BE2C (cell line): ENCODE measurements at regions not wholly inside any gene's neighbourhood (a gene's known extent, or its start where the extent isn't known, plus 50 kb on each side); places are given as distances from the start of the nearest gene placed in this dataset.
"Not testable (repeated sequence)": the region's sequence is repeated elsewhere in the genome, so short reads cannot be mapped to it uniquely, and the experiment has no call there.

ENCODE experiments used
- DNase-seq: peaks from one replicate; pipeline ENCODE4 v3.0.0-alpha.2; 2020
- H3K27me3 ChIP-seq: fragments of 250-450 bp; sonication (Bioruptor Pico); 2 replicates; pipeline ENCODE4 v1.5.1; 2020; ENCODE audit warnings: mild to moderate bottlenecking
- H3K36me3 ChIP-seq: fragments of 250-450 bp; sonication (Bioruptor Pico); 2 replicates; pipeline ENCODE4 v1.5.1; 2020; ENCODE audit warnings: mild to moderate bottlenecking
- H3K4me1 ChIP-seq: fragments of 250-450 bp; sonication (Bioruptor Pico); 2 replicates; pipeline ENCODE4 v1.5.1; 2020
- H3K4me3 ChIP-seq: 2 replicates; pipeline ENCODE4 v1.5.1; 2011; ENCODE audit warnings: low read depth, low read length
- H3K9me3 ChIP-seq: fragments of 250-450 bp; sonication (Bioruptor Pico); 2 replicates; pipeline ENCODE4 v1.5.1; 2020
- CTCF ChIP-seq: IDR thresholded peaks from 2 replicates; pipeline ENCODE4 v1.5.1; 2012; ENCODE audit warnings: mild to moderate bottlenecking, low read depth, low read length

- TF ChIP-seq CTCF, result no peak
- H3K4me1 ChIP-seq, result no peaks in the 10 kb centered on the region
- H3K9me3 ChIP-seq, result no peaks in the 10 kb centered on the region
- no peak for DNase-seq
- no peak overlapping the region for H3K4me3 ChIP-seq
- H3K36me3 ChIP-seq, result no peaks in the 10 kb centered on the region
- no peaks in the 10 kb centered on the region for H3K27me3 ChIP-seq
Measured at GRCh38 chr13:22929381-22930126, 251.2 kb upstream of the SGCG start.

- Histone ChIP-seq H3K4me1 (no peaks in the 10 kb centered on the region), H3K27me3 (no peaks in the 10 kb centered on the region), H3K4me3 (no peak overlapping the region), H3K36me3 (no peaks in the 10 kb centered on the region), H3K9me3 (no peaks in the 10 kb centered on the region)
- no peak for DNase-seq
- no peak for TF ChIP-seq CTCF
Measured at GRCh38 chr13:22931576-22931975, 249.2 kb upstream of the SGCG start.

GRCh38 chr13:22932632-22933412, 248.0 kb upstream of the SGCG start:
- not testable (repeated sequence) for H3K27me3 ChIP-seq, H3K4me3 ChIP-seq, DNase-seq, H3K9me3 ChIP-seq, H3K4me1 ChIP-seq, H3K36me3 ChIP-seq

GRCh38 chr13:22933571-22934181, 247.1 kb upstream of the SGCG start:
- H3K27me3 ChIP-seq, result no peaks in the 10 kb centered on the region
- no peaks in the 10 kb centered on the region for H3K36me3 ChIP-seq
- H3K4me3 ChIP-seq, result no peak overlapping the region
- H3K9me3 ChIP-seq, result no peaks in the 10 kb centered on the region
- DNase-seq, result no peak
- no peaks in the 10 kb centered on the region for H3K4me1 ChIP-seq
- no peak for TF ChIP-seq CTCF

- no peaks in the 10 kb centered on the region for H3K4me1 ChIP-seq
- no peaks in the 10 kb centered on the region for H3K27me3 ChIP-seq
- no peak for DNase-seq
- no peak overlapping the region for H3K4me3 ChIP-seq
- no peak for TF ChIP-seq CTCF
- H3K9me3 ChIP-seq, result no peaks in the 10 kb centered on the region
- no peaks in the 10 kb centered on the region for H3K36me3 ChIP-seq
Measured at GRCh38 chr13:22934744-22935523, 245.8 kb upstream of the SGCG start.

GRCh38 chr13:22936228-22936627, 244.6 kb upstream of the SGCG start:
- H3K4me1 ChIP-seq, result no peaks in the 10 kb centered on the region
- no peaks in the 10 kb centered on the region for H3K36me3 ChIP-seq
- H3K27me3 ChIP-seq, result no peaks in the 10 kb centered on the region
- no peak for TF ChIP-seq CTCF
- H3K9me3 ChIP-seq, result no peaks in the 10 kb centered on the region
- no peak overlapping the region for H3K4me3 ChIP-seq
- no peak for DNase-seq
